Parathyroid adenoma (tissue), 2 donors: ENCODE measurements at regions not wholly inside any gene's neighbourhood (a gene's known extent, or its start where the extent isn't known, plus 50 kb on each side); places are given as distances from the start of the nearest gene placed in this dataset.

Source experiments
- H2AFZ ChIP-seq: fragments of 300-600 bp; sonication (generic); one replicate; pipeline ENCODE4 v1.7.0; 2017; ENCODE audit warnings: antibody characterized with exemption, mild to moderate bottlenecking
- H3K27ac ChIP-seq: fragments of 300-600 bp; sonication (generic); one replicate; pipeline ENCODE4 v1.7.0; 2017
- H3K27me3 ChIP-seq: fragments of 300-600 bp; sonication (generic); one replicate; pipeline ENCODE4 v1.7.0; 2017; ENCODE audit warnings: low read length; ENCODE audit not compliant: control insufficient read depth, insufficient read depth
- H3K36me3 ChIP-seq: fragments of 300-600 bp; sonication (generic); one replicate; pipeline ENCODE4 v1.7.0; 2017; ENCODE audit warnings: low read length; ENCODE audit not compliant: control insufficient read depth, insufficient read depth
- H3K4me1 ChIP-seq: fragments of 300-600 bp; sonication (generic); one replicate; pipeline ENCODE4 v1.7.0; 2017; ENCODE audit warnings: control low read depth
- H3K4me2 ChIP-seq: fragments of 300-600 bp; sonication (generic); one replicate; pipeline ENCODE4 v1.7.0; 2017; ENCODE audit warnings: low read length
- H3K4me3 ChIP-seq: fragments of 300-600 bp; sonication (generic); one replicate; pipeline ENCODE4 v1.7.0; 2017; ENCODE audit warnings: low read depth, low read length
- H3K79me2 ChIP-seq: fragments of 300-600 bp; sonication (generic); one replicate; pipeline ENCODE4 v1.7.0; 2017; ENCODE audit warnings: control low read depth
- H3K9ac ChIP-seq: fragments of 300-600 bp; sonication (generic); one replicate; pipeline ENCODE4 v1.7.0; 2017; ENCODE audit warnings: mild to moderate bottlenecking
- H3K9me3 ChIP-seq: fragments of 300-600 bp; sonication (generic); one replicate; pipeline ENCODE4 v1.7.0; 2017; ENCODE audit warnings: low read length; ENCODE audit not compliant: control insufficient read depth
- CTCF ChIP-seq: fragments of 300-600 bp; sonication (generic); IDR thresholded peaks from one replicate; pipeline ENCODE4 v1.7.0; 2017; ENCODE audit warnings: antibody characterized with exemption, mild to moderate bottlenecking
- donor health status: primary hyperparathyroidism.

- H2AFZ ChIP-seq = no peak overlapping the region
- no peaks in the 10 kb centered on the region for H3K9me3 ChIP-seq
These were observed 1699.8 kb upstream of the IGFBP7 start for GRCh38 chr4:58809948-58810347.

GRCh38 chr4:58809366-58809765 lies 1699.2 kb upstream of the IGFBP7 start:
- TF ChIP-seq CTCF = no peak
- Histone ChIP-seq H3K36me3 (no peaks in the 10 kb centered on the region), H2AFZ (no peak overlapping the region), H3K27me3 (no peaks in the 10 kb centered on the region), H3K27ac (no peak overlapping the region), H3K79me2 (no peaks in the 10 kb centered on the region), H3K4me3 (no peak overlapping the region), H3K4me1 (no peaks in the 10 kb centered on the region), H3K9me3 (no peaks in the 10 kb centered on the region), H3K9ac (no peak overlapping the region), H3K4me2 (no peak overlapping the region)

More at GRCh38 chr4:58809948-58810347, 1699.8 kb upstream of the IGFBP7 start:
- Histone ChIP-seq H3K4me3 (no peak overlapping the region), H3K27ac (no peak overlapping the region), H3K9ac (no peak overlapping the region), H3K4me1 (no peaks in the 10 kb centered on the region), H3K4me2 (no peak overlapping the region), H3K27me3 (no peaks in the 10 kb centered on the region), H3K36me3 (no peaks in the 10 kb centered on the region), H3K79me2 (no peaks in the 10 kb centered on the region)
- no peak for TF ChIP-seq CTCF

GRCh38 chr4:58808817-58809216 lies 1698.6 kb upstream of the IGFBP7 start:
- no peak for TF ChIP-seq CTCF
- no peak overlapping the region for H3K4me3 ChIP-seq
- H3K9ac ChIP-seq = no peak overlapping the region
- no peak overlapping the region for H2AFZ ChIP-seq
- H3K27ac ChIP-seq = no peak overlapping the region
- H3K36me3 ChIP-seq = no peaks in the 10 kb centered on the region
- H3K79me2 ChIP-seq = no peaks in the 10 kb centered on the region
- no peaks in the 10 kb centered on the region for H3K27me3 ChIP-seq
- no peak overlapping the region for H3K4me2 ChIP-seq
- H3K4me1 ChIP-seq = no peaks in the 10 kb centered on the region
- no peaks in the 10 kb centered on the region for H3K9me3 ChIP-seq

GRCh38 chr4:58807843-58808615 lies 1697.8 kb upstream of the IGFBP7 start:
- no peak overlapping the region for H3K4me3 ChIP-seq
- H3K36me3 ChIP-seq = no peaks in the 10 kb centered on the region
- no peaks in the 10 kb centered on the region for H3K9me3 ChIP-seq
- no peak overlapping the region for H3K9ac ChIP-seq
- no peak overlapping the region for H3K27ac ChIP-seq
- no peak overlapping the region for H2AFZ ChIP-seq
- H3K79me2 ChIP-seq = no peaks in the 10 kb centered on the region
- TF ChIP-seq CTCF = no peak
- no peak overlapping the region for H3K4me2 ChIP-seq
- no peaks in the 10 kb centered on the region for H3K4me1 ChIP-seq
- no peaks in the 10 kb centered on the region for H3K27me3 ChIP-seq

- Histone ChIP-seq H3K4me1 (no peaks in the 10 kb centered on the region), H3K36me3 (no peaks in the 10 kb centered on the region), H3K79me2 (no peaks in the 10 kb centered on the region), H3K4me3 (no peak overlapping the region), H3K9me3 (no peaks in the 10 kb centered on the region), H3K27me3 (no peaks in the 10 kb centered on the region), H3K27ac (no peak overlapping the region), H3K9ac (no peak overlapping the region), H3K4me2 (no peak overlapping the region), H2AFZ (no peak overlapping the region)
- no peak for TF ChIP-seq CTCF
These were observed 1666.4 kb upstream of the IGFBP7 start for GRCh38 chr4:58776627-58777026.
